Myocyte (in vitro differentiated cells): ENCODE measurements at regions not wholly inside any gene's neighbourhood (a gene's known extent, or its start where the extent isn't known, plus 50 kb on each side); places are given as distances from the start of the nearest gene placed in this dataset.
"Not testable (repeated sequence)": the region's sequence is repeated elsewhere in the genome, so short reads cannot be mapped to it uniquely, and the experiment has no call there.

ENCODE experiments used
- DNase-seq: peaks from one replicate; pipeline ENCODE4 v3.0.0-alpha.2; 2012; ENCODE audit warnings: low read depth

GRCh38 chr6:72533606-72534005, 88.3 kb upstream of the KCNQ5 start:
- DNase-seq = no peak

- DNase-seq = no peak
Measured at GRCh38 chr6:72534236-72534635, 87.6 kb upstream of the KCNQ5 start.

GRCh38 chr6:72535124-72535523, 86.7 kb upstream of the KCNQ5 start:
- DNase-seq = no peak

GRCh38 chr6:72547020-72547419, 74.8 kb upstream of the KCNQ5 start:
- DNase-seq = no peak

- no peak for DNase-seq
Measured at GRCh38 chr6:72551470-72551869, 70.4 kb upstream of the KCNQ5 start.

GRCh38 chr6:72552938-72553337, 68.9 kb upstream of the KCNQ5 start:
- peak; percentile 70 for DNase-seq

- peak; percentile 84 for DNase-seq
Measured at GRCh38 chr6:72553531-72554511, 68.0 kb upstream of the KCNQ5 start.

- peak; percentile 20 for DNase-seq
Measured at GRCh38 chr6:72554761-72555221, 67.1 kb upstream of the KCNQ5 start.

- no peak for DNase-seq
Measured at GRCh38 chr6:72559067-72559466, 62.8 kb upstream of the KCNQ5 start.

GRCh38 chr6:72559555-72559954, 62.3 kb upstream of the KCNQ5 start:
- DNase-seq = no peak

- no peak for DNase-seq
Measured at GRCh38 chr6:72560721-72561593, 60.9 kb upstream of the KCNQ5 start.

- DNase-seq = no peak
Measured at GRCh38 chr6:72561629-72562028, 60.2 kb upstream of the KCNQ5 start.

- DNase-seq = no peak
Measured at GRCh38 chr6:72564231-72564630, 57.6 kb upstream of the KCNQ5 start.

- DNase-seq = not testable (repeated sequence)
Measured at GRCh38 chr6:72571993-72572392, 49.9 kb upstream of the KCNQ5 start.
